ENCODE measurements at regions not wholly inside any gene's neighbourhood (a gene's known extent, or its start where the extent isn't known, plus 50 kb on each side); places are given as distances from the start of the nearest gene placed in this dataset.
A peak's percentile ranks its signal among the peaks of the same experiment; 100 is the strongest.
"Not testable (repeated sequence)": the region's sequence is repeated elsewhere in the genome, so short reads cannot be mapped to it uniquely, and the experiment has no call there.

GRCh38 chr17:47066841-47067682 is 88.0 kb upstream of the RPRML start:
- DNase-seq: peak; percentile 92 to 95
- no peak for TF ChIP-seq GATA1 (IDR thresholded peaks at IDR 0.05; ENCODE audit: low read depth, low read length)
- peak; percentile 94 for TF ChIP-seq POLR2A (IDR thresholded peaks at IDR 0.05; ENCODE audit: low read length)

GRCh38 chr17:47066095-47066494 is 87.0 kb upstream of the RPRML start:
- DNase-seq: no peak

GRCh38 chr17:47064684-47065083 is 85.6 kb upstream of the RPRML start:
- TF ChIP-seq POLR2A (IDR thresholded peaks at IDR 0.05; ENCODE audit: low read length) (no peak), GATA1 (IDR thresholded peaks at IDR 0.05; ENCODE audit: low read depth, low read length) (no peak)
- no peak for DNase-seq

More at GRCh38 chr17:47066095-47066494, 87.0 kb upstream of the RPRML start:
- TF ChIP-seq GATA1 (IDR thresholded peaks at IDR 0.05; ENCODE audit: low read depth, low read length): no peak
- TF ChIP-seq POLR2A (IDR thresholded peaks at IDR 0.05; ENCODE audit: low read length): no peak

GRCh38 chr17:47063475-47063874 is 84.4 kb upstream of the RPRML start:
- no peak for DNase-seq
- TF ChIP-seq GATA1 (IDR thresholded peaks at IDR 0.05; ENCODE audit: low read depth, low read length): no peak
- no peak for TF ChIP-seq POLR2A (IDR thresholded peaks at IDR 0.05; ENCODE audit: low read length)

- peak in 1 of 2 experiments; percentile 26 for DNase-seq
Observed at GRCh38 chr17:47062851-47063250, 83.8 kb upstream of the RPRML start.

- DNase-seq: not testable (repeated sequence)
Observed at GRCh38 chr17:47060005-47060404, 81.0 kb upstream of the RPRML start.

GRCh38 chr17:47057830-47058229 is 78.8 kb upstream of the RPRML start:
- DNase-seq: no peak
- TF ChIP-seq POLR2A (IDR thresholded peaks at IDR 0.05; ENCODE audit: low read length) (no peak), GATA1 (IDR thresholded peaks at IDR 0.05; ENCODE audit: low read depth, low read length) (no peak)

- not testable (repeated sequence) for DNase-seq
Observed at GRCh38 chr17:47057279-47057678, 78.2 kb upstream of the RPRML start.

GRCh38 chr17:47056687-47057086 is 77.6 kb upstream of the RPRML start:
- not testable (repeated sequence) for DNase-seq

Measured in erythroblast (primary cell).